Liver (tissue), 8 donors: ENCODE measurements at regions not wholly inside any gene's neighbourhood (a gene's known extent, or its start where the extent isn't known, plus 50 kb on each side); places are given as distances from the start of the nearest gene placed in this dataset.

Experiments
- DNase-seq: peaks from one replicate; pipeline ENCODE4 v3.0.0-alpha.2; 2017; ENCODE audit warnings: low spot score
- H3K27ac ChIP-seq, 2 donors: one replicate each; pipeline ENCODE4 v1.7.0; 2013; ENCODE audit warnings: inconsistent platforms in 2 of 2, low read length in 2 of 2, control low read depth in 1 of 2, low read depth in 1 of 2, mild to moderate bottlenecking in 1 of 2
- H3K27me3 ChIP-seq, 4 donors: one replicate each; pipeline versions ENCODE4 v1.6.1 to v1.7.0; 2013; ENCODE audit warnings: low read length in 3 of 4, inconsistent platforms in 1 of 4, mild to moderate bottlenecking in 1 of 4, moderate library complexity in 1 of 4; ENCODE audit not compliant: control insufficient read depth in 4 of 4, insufficient read depth in 4 of 4
- H3K36me3 ChIP-seq, 4 donors: one replicate each; pipeline versions ENCODE4 v1.6.1 to v1.7.0; 2013; ENCODE audit warnings: low read length in 3 of 4, mild to moderate bottlenecking in 3 of 4, low read depth in 1 of 4, moderate library complexity in 1 of 4; ENCODE audit not compliant: control insufficient read depth in 4 of 4, insufficient read depth in 3 of 4
- H3K4me1 ChIP-seq, 4 donors: one replicate each; pipeline versions ENCODE4 v1.6.1 to v1.7.0; 2013; ENCODE audit warnings: low read length in 3 of 4, mild to moderate bottlenecking in 3 of 4, moderate library complexity in 1 of 4; ENCODE audit not compliant: control insufficient read depth in 4 of 4, insufficient read depth in 4 of 4
- H3K4me3 ChIP-seq, 3 donors: one replicate each; pipeline versions ENCODE4 v1.6.1 to v1.7.0; 2013; ENCODE audit warnings: low read length in 3 of 3, control low read depth in 1 of 3, low read depth in 1 of 3, mild to moderate bottlenecking in 1 of 3
- H3K9ac ChIP-seq, 2 donors: one replicate each; pipeline ENCODE4 v1.7.0; 2013; ENCODE audit warnings: low read length in 2 of 2, mild to moderate bottlenecking in 2 of 2, moderate library complexity in 2 of 2, control low read depth in 1 of 2, low read depth in 1 of 2
- H3K9me3 ChIP-seq, 4 donors: one replicate each; pipeline versions ENCODE4 v1.6.1 to v1.7.0; 2013; ENCODE audit warnings: low read length in 3 of 4; ENCODE audit not compliant: control insufficient read depth in 4 of 4
- ATF3 ChIP-seq: IDR thresholded peaks from 2 replicates; pipeline ENCODE4 v1.6.1; 2016; ENCODE audit warnings: antibody characterized with exemption
- CTCF ChIP-seq: fragments of 150-350 bp; IDR thresholded peaks from 2 replicates; pipeline ENCODE4 v1.5.1; 2017; ENCODE audit warnings: improper control_type of control experiment, low read depth, low read length; ENCODE audit not compliant: missing input control
- EGR1 ChIP-seq, 2 donors: IDR thresholded peaks; 2 replicates each; pipeline ENCODE4 v1.6.1; 2016 to 2018; ENCODE audit warnings: antibody characterized with exemption in 2 of 2, low read depth in 2 of 2
- FOXA1 ChIP-seq: IDR thresholded peaks from 2 replicates; pipeline ENCODE4 v1.6.1; 2016; ENCODE audit warnings: antibody characterized with exemption
- FOXA2 ChIP-seq: IDR thresholded peaks from 2 replicates; pipeline ENCODE4 v1.6.1; 2016; ENCODE audit warnings: antibody characterized with exemption
- GABPA ChIP-seq, 2 donors: IDR thresholded peaks in 1 of 2; conservative IDR thresholded peaks in 1 of 2; 2 replicates each; pipeline ENCODE4 v1.6.1; 2016; ENCODE audit warnings: antibody characterized with exemption in 2 of 2, mild to moderate bottlenecking in 1 of 2, moderate library complexity in 1 of 2
- HNF4A ChIP-seq, 2 donors: conservative IDR thresholded peaks; 2 replicates each; pipeline ENCODE4 v1.6.1; 2016; ENCODE audit warnings: antibody characterized with exemption in 2 of 2, mild to moderate bottlenecking in 2 of 2
- HNF4G ChIP-seq: IDR thresholded peaks from 2 replicates; pipeline ENCODE4 v1.6.1; 2016; ENCODE audit warnings: antibody characterized with exemption
- JUND ChIP-seq, 2 donors: IDR thresholded peaks; 2 replicates each; pipeline ENCODE4 v1.6.1; 2016; ENCODE audit warnings: antibody characterized with exemption in 2 of 2
- MAX ChIP-seq: IDR thresholded peaks from 2 replicates; pipeline ENCODE4 v1.6.1; 2016; ENCODE audit warnings: antibody characterized with exemption
- NR2F2 ChIP-seq: IDR thresholded peaks from 2 replicates; pipeline ENCODE4 v1.6.1; 2016; ENCODE audit warnings: antibody characterized with exemption
- RAD21 ChIP-seq, 2 donors: IDR thresholded peaks; 2 replicates each; pipeline ENCODE4 v1.6.1; 2016; ENCODE audit warnings: antibody characterized with exemption in 2 of 2, mild to moderate bottlenecking in 2 of 2
- REST ChIP-seq: IDR thresholded peaks from 2 replicates; pipeline ENCODE4 v1.6.1; 2016; ENCODE audit warnings: antibody characterized with exemption, mild to moderate bottlenecking
- RXRA ChIP-seq, 2 donors: IDR thresholded peaks; 2 replicates each; pipeline ENCODE4 v1.6.1; 2017 to 2018; ENCODE audit warnings: antibody characterized with exemption in 2 of 2, mild to moderate bottlenecking in 1 of 2
- SP1 ChIP-seq: IDR thresholded peaks from 2 replicates; pipeline ENCODE4 v1.6.1; 2018; ENCODE audit warnings: antibody characterized with exemption, mild to moderate bottlenecking
- TAF1 ChIP-seq: conservative IDR thresholded peaks from 2 replicates; pipeline ENCODE4 v1.6.1; 2016; ENCODE audit warnings: antibody characterized with exemption, mild to moderate bottlenecking
- YY1 ChIP-seq: IDR thresholded peaks from 2 replicates; pipeline ENCODE4 v1.6.1; 2016; ENCODE audit warnings: antibody characterized with exemption, mild to moderate bottlenecking
- ZBTB33 ChIP-seq: IDR thresholded peaks from 2 replicates; pipeline ENCODE4 v1.6.1; 2016; ENCODE audit warnings: antibody characterized with exemption
- WGBS: extraction: QIAGEN DNeasy Blood & Tissue Kit; methylation state at CpG from one replicate; pipeline ENCODE4 v1.1.7; 2013; 5-methylcytosine and 5-hydroxymethylcytosine counted together
- donor health status: healthy.
- donor health status: healthy.
- donor health status: healthy.
- donor health status: healthy.
- donor health status: healthy.

GRCh38 chr4:124573056-124573455 is 139.5 kb downstream of the ANKRD50 start:
- Histone ChIP-seq H3K4me3 (no peak overlapping the region), H3K27me3 (no peaks in the 10 kb centered on the region), H3K36me3 (no peaks in the 10 kb centered on the region), H3K27ac (no peak overlapping the region), H3K9ac (no peak overlapping the region), H3K9me3 (no peaks in the 10 kb centered on the region), H3K4me1 (no peaks in the 10 kb centered on the region)
- no peak for DNase-seq
- TF ChIP-seq MAX (no peak), TAF1 (no peak), FOXA1 (no peak), HNF4G (no peak), HNF4A (conservative IDR thresholded peaks at IDR 0.05) (no peak), EGR1 (IDR thresholded peaks at IDR 0.05; ENCODE audit: low read depth in 2 of 2) (no peak), JUND (IDR thresholded peaks at IDR 0.05) (no peak), FOXA2 (no peak), REST (no peak)
- WGBS: 92% methylated on average over 4 of the region's 4 CpGs

- no peaks in the 10 kb centered on the region for H3K9me3 ChIP-seq
- TF ChIP-seq YY1 (no peak), SP1 (no peak), HNF4G (no peak), FOXA2 (no peak), CTCF (no peak), RAD21 (IDR thresholded peaks at IDR 0.05) (no peak), MAX (no peak), EGR1 (IDR thresholded peaks at IDR 0.05; ENCODE audit: low read depth in 2 of 2) (no peak), ZBTB33 (no peak), TAF1 (no peak), ATF3 (no peak), REST (no peak), HNF4A (conservative IDR thresholded peaks at IDR 0.05) (no peak), FOXA1 (no peak), JUND (IDR thresholded peaks at IDR 0.05) (no peak), GABPA (IDR thresholded peaks at IDR 0.05 in 1 of 2, conservative IDR thresholded peaks at IDR 0.05 in 1 of 2) (no peak), RXRA (IDR thresholded peaks at IDR 0.05) (no peak), NR2F2 (no peak)
- no peaks in the 10 kb centered on the region for H3K4me1 ChIP-seq
- no peaks in the 10 kb centered on the region for H3K36me3 ChIP-seq
- H3K9ac ChIP-seq: no peak overlapping the region
- H3K4me3 ChIP-seq: no peak overlapping the region
- no peaks in the 10 kb centered on the region for H3K27me3 ChIP-seq
- H3K27ac ChIP-seq: no peak overlapping the region
- DNase-seq: no peak
Observed at GRCh38 chr4:124579896-124580295, 132.6 kb downstream of the ANKRD50 start.
